GM23338 (cell line): ENCODE measurements at regions not wholly inside any gene's neighbourhood (a gene's known extent, or its start where the extent isn't known, plus 50 kb on each side); places are given as distances from the start of the nearest gene placed in this dataset.
A peak's percentile ranks its signal among the peaks of the same experiment; 100 is the strongest.

Experiments used
- ATAC-seq: fragments of 200-7000 bp; cut with Tn5 transposase; 3 replicates; pipeline ENCODE4 v1.9.1; 2020
- DNase-seq: peaks from one replicate; pipeline ENCODE4 v3.0.0-alpha.2; 2015; ENCODE audit warnings: low spot score
- H2AFZ ChIP-seq: fragments of 200-600 bp; sonication (generic); 2 replicates; pipeline ENCODE4 v1.8.0; 2016; ENCODE audit warnings: antibody characterized with exemption, mild to moderate bottlenecking, moderate library complexity
- H3F3A ChIP-seq: fragments of 200-600 bp; sonication (generic); replicated peaks from 2 replicates; pipeline ENCODE4 v1.8.0; 2017; ENCODE audit warnings: antibody characterized with exemption, mixed run types, low read depth
- H3K27ac ChIP-seq: fragments of 200-600 bp; sonication (generic); 2 replicates; pipeline ENCODE4 v1.6.1; 2016; ENCODE audit warnings: low read depth
- H3K27me3 ChIP-seq: fragments of 200-600 bp; sonication (generic); 2 replicates; pipeline ENCODE4 v1.8.0; 2016; ENCODE audit warnings: mild to moderate bottlenecking, mixed run types, moderate library complexity; ENCODE audit not compliant: insufficient read depth
- H3K36me3 ChIP-seq: fragments of 200-600 bp; sonication (generic); 2 replicates; pipeline ENCODE4 v1.8.0; 2016; ENCODE audit warnings: mild to moderate bottlenecking; ENCODE audit not compliant: insufficient read depth
- H3K4me1 ChIP-seq: fragments of 200-600 bp; sonication (generic); 2 replicates; pipeline ENCODE4 v1.8.0; 2016; ENCODE audit warnings: mild to moderate bottlenecking, moderate library complexity; ENCODE audit not compliant: insufficient read depth
- H3K4me2 ChIP-seq: fragments of 200-600 bp; sonication (generic); 2 replicates; pipeline ENCODE4 v1.7.1; 2017; ENCODE audit warnings: mixed run types
- H3K4me3 ChIP-seq: fragments of 200-600 bp; sonication (generic); 2 replicates; pipeline ENCODE4 v1.6.1; 2016; ENCODE audit warnings: mixed run types
- H3K79me2 ChIP-seq: fragments of 200-600 bp; sonication (generic); replicated peaks from 2 replicates; pipeline ENCODE4 v1.8.0; 2017; ENCODE audit warnings: mild to moderate bottlenecking; ENCODE audit not compliant: insufficient read depth
- H3K9me2 ChIP-seq: fragments of 200-600 bp; sonication (generic); 2 replicates; pipeline ENCODE4 v1.8.0; 2017; ENCODE audit not compliant: insufficient read depth
- H4K20me1 ChIP-seq: fragments of 200-600 bp; sonication (generic); replicated peaks from 2 replicates; pipeline ENCODE4 v1.8.0; 2017; ENCODE audit warnings: mild to moderate bottlenecking; ENCODE audit not compliant: insufficient read depth
- H3K27ac Mint-ChIP-seq: 2 replicates; pipeline ENCODE4 v1.8.0; 2020; ENCODE audit warnings: inconsistent platforms, mild to moderate bottlenecking, moderate library complexity, mixed read lengths
- H3K27me3 Mint-ChIP-seq: 3 replicates; pipeline ENCODE4 v1.8.0; 2022; ENCODE audit warnings: low read depth, mild to moderate bottlenecking, moderate library complexity, mixed read lengths, inconsistent platforms; ENCODE audit not compliant: insufficient read depth, poor library complexity
- H3K36me3 Mint-ChIP-seq: 3 replicates; pipeline ENCODE4 v1.8.0; 2021; ENCODE audit warnings: low read depth, mild to moderate bottlenecking, inconsistent platforms, moderate library complexity, mixed read lengths
- H3K4me1 Mint-ChIP-seq: 3 replicates; pipeline ENCODE4 v1.8.0; 2020; ENCODE audit warnings: mild to moderate bottlenecking, inconsistent platforms, mixed read lengths
- H3K4me3 Mint-ChIP-seq: 3 replicates; pipeline ENCODE4 v1.8.0; 2021; ENCODE audit warnings: moderate library complexity, mild to moderate bottlenecking, inconsistent platforms, mixed read lengths
- H3K9me3 Mint-ChIP-seq: 3 replicates; pipeline ENCODE4 v1.8.0; 2020; ENCODE audit warnings: moderate library complexity, mild to moderate bottlenecking, inconsistent platforms, mixed read lengths
- CREB1 ChIP-seq: fragments of 250-450 bp; sonication (Bioruptor Pico); IDR thresholded peaks from 2 replicates; pipeline ENCODE4 v1.5.0; 2020; ENCODE audit warnings: low read depth, mild to moderate bottlenecking, moderate library complexity
- EZH2phosphoT487 ChIP-seq: fragments of 200-600 bp; sonication (generic); IDR thresholded peaks from one replicate; pipeline ENCODE4 v1.8.1; 2018; ENCODE audit warnings: antibody characterized with exemption; ENCODE audit not compliant: unreplicated experiment
- JUNB ChIP-seq: IDR thresholded peaks from one replicate; pipeline ENCODE4 v1.6.1; 2016; ENCODE audit warnings: antibody characterized with exemption; ENCODE audit not compliant: unreplicated experiment
- NANOG ChIP-seq: IDR thresholded peaks from 2 replicates; pipeline ENCODE4 v1.6.1; 2016; ENCODE audit warnings: antibody characterized with exemption, borderline replicate concordance
- STAT1 ChIP-seq: IDR thresholded peaks from one replicate; pipeline ENCODE4 v1.6.1; 2016; ENCODE audit warnings: antibody characterized with exemption; ENCODE audit not compliant: unreplicated experiment
- ZNF114 ChIP-seq: fragments of 250-450 bp; sonication (Bioruptor Pico); IDR thresholded peaks from 2 replicates; pipeline ENCODE4 v1.5.0; 2020; ENCODE audit warnings: mild to moderate bottlenecking, moderate library complexity
- ZNF331 ChIP-seq: fragments of 250-450 bp; sonication (Bioruptor Pico); IDR thresholded peaks from 2 replicates; pipeline ENCODE4 v1.5.0; 2020; ENCODE audit warnings: low read depth, mild to moderate bottlenecking, moderate library complexity
- TF ChIP-seq, protein P1 (sequence below), 2 experiments: fragments of 200-600 bp in 1 of 2; sonication (generic) in 1 of 2; conservative IDR thresholded peaks; 2 replicates each; pipeline versions ENCODE4 v1.5.1 to v1.6.1; 2016 to 2017; ENCODE audit warnings: antibody characterized with exemption in 2 of 2, low read depth in 2 of 2, mild to moderate bottlenecking in 2 of 2, moderate library complexity in 1 of 2
- TF ChIP-seq, protein P2 (sequence below): IDR thresholded peaks from 2 replicates; pipeline ENCODE4 v1.6.1; 2016; ENCODE audit warnings: antibody characterized with exemption
- TF ChIP-seq, protein P3 (sequence below): fragments of 250-450 bp; sonication (Bioruptor Pico); IDR thresholded peaks from 2 replicates; pipeline ENCODE4 v1.5.0; 2020; ENCODE audit warnings: mild to moderate bottlenecking, moderate library complexity

DNA sequence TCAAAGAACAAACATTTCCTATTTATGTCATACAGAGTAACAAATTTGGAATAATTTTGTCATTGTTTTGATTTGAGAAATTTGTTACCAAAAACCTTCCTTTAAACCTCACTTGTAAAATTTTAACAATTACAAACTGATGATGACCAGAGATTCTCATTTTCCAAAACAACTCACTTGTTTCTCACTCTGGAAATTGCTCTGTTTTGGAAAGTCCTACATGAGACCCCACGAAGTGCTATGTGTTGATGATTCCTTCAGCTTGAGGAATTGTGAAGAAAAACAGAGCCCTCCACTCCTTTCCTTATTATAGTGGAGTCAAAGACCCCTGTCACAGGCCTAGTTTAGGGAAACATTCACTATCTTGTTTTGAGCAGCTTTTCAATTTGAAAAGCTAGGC is 157.6 kb upstream of the RASGRP1 start:
- Histone ChIP-seq H3K27ac (no peak overlapping the region), H3K9me2 (peaks cover 8% of the 10 kb centered on the region), H3K4me1 (no peaks in the 10 kb centered on the region), H3K79me2 (no peaks in the 10 kb centered on the region), H3F3A (no peaks in the 10 kb centered on the region), H3K36me3 (no peaks in the 10 kb centered on the region), H3K4me3 (no peak overlapping the region), H3K27me3 (no peaks in the 10 kb centered on the region), H3K4me2 (no peak overlapping the region), H4K20me1 (no peaks in the 10 kb centered on the region), H2AFZ (no peak overlapping the region)
- H3K27ac Mint-ChIP-seq = no peak overlapping the region
- no peaks in the 10 kb centered on the region for H3K36me3 Mint-ChIP-seq
- peaks cover 4% of the 10 kb centered on the region for H3K27me3 Mint-ChIP-seq
- ATAC-seq (no peak), DNase-seq (no peak)
- no peaks in the 10 kb centered on the region for H3K4me1 Mint-ChIP-seq
- H3K9me3 Mint-ChIP-seq = no peaks in the 10 kb centered on the region
- TF ChIP-seq CREB1 (CRISPR knock-in tag) = no peak
- no peak for TF ChIP-seq JUNB
- no peak for TF ChIP-seq EZH2phosphoT487
- no peak for TF ChIP-seq STAT1
- H3K4me3 Mint-ChIP-seq = no peak overlapping the region

DNA sequence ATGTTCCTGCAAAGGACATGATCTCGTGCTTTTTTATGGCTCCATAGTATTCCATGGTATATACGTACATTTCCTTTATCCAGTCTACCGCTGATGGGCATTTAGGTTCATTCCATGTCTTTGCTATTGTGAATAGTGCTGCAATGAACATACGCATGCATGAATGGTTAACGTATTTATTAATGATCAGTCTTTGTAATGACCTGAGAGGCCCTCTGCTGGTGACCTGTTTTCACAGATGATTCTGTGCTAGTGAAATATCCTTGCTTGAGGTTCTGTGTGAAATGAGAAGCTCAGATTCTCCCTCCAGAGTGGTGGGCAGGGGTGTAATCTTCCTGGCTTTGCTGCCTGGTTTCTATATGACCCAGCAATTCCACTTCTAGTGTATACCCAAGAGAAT is 160.2 kb upstream of the RASGRP1 start:
- Histone ChIP-seq H3K79me2 (no peaks in the 10 kb centered on the region), H3K4me3 (no peak overlapping the region), H2AFZ (no peak overlapping the region), H3K9me2 (peaks cover 11% of the 10 kb centered on the region), H3K36me3 (no peaks in the 10 kb centered on the region), H3K4me1 (no peaks in the 10 kb centered on the region), H3K27me3 (no peaks in the 10 kb centered on the region), H3K27ac (no peak overlapping the region), H4K20me1 (no peaks in the 10 kb centered on the region), H3K4me2 (no peak overlapping the region), H3F3A (no peaks in the 10 kb centered on the region)
- ATAC-seq (no peak), DNase-seq (no peak)
- Mint-ChIP-seq H3K36me3 (no peaks in the 10 kb centered on the region), H3K4me1 (no peaks in the 10 kb centered on the region), H3K9me3 (no peaks in the 10 kb centered on the region), H3K27ac (no peak overlapping the region), H3K4me3 (no peak overlapping the region), H3K27me3 (peaks cover 4% of the 10 kb centered on the region)
- TF ChIP-seq, protein P1, sequence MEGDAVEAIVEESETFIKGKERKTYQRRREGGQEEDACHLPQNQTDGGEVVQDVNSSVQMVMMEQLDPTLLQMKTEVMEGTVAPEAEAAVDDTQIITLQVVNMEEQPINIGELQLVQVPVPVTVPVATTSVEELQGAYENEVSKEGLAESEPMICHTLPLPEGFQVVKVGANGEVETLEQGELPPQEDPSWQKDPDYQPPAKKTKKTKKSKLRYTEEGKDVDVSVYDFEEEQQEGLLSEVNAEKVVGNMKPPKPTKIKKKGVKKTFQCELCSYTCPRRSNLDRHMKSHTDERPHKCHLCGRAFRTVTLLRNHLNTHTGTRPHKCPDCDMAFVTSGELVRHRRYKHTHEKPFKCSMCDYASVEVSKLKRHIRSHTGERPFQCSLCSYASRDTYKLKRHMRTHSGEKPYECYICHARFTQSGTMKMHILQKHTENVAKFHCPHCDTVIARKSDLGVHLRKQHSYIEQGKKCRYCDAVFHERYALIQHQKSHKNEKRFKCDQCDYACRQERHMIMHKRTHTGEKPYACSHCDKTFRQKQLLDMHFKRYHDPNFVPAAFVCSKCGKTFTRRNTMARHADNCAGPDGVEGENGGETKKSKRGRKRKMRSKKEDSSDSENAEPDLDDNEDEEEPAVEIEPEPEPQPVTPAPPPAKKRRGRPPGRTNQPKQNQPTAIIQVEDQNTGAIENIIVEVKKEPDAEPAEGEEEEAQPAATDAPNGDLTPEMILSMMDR (conservative IDR thresholded peaks at IDR 0.05; ENCODE audit: low read depth in 2 of 2) = peak; percentile 30 to 32
- no peak for TF ChIP-seq EZH2phosphoT487

DNA sequence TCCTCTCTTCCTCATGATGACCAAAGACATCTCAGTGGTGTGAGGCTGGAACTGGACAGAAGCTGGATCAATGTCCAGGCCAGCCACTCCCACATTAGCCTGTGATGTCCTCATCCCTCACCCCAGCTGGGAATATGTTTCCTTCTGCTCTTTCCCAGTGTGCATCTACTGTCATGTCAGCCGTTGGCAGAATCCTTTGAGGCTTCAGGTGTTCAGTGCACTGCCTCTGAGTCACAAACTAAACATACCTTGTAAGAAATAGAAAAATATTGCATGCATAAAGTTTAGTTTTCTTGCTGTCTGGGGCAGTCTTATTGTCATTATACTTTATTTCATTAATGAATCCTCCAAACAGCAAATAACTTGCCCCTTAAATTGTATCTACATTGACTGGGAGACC is 161.6 kb upstream of the RASGRP1 start:
- H2AFZ ChIP-seq = no peak overlapping the region
- H3K9me3 Mint-ChIP-seq = no peaks in the 10 kb centered on the region
- peaks cover 7% of the 10 kb centered on the region for H3K9me2 ChIP-seq
- no peaks in the 10 kb centered on the region for H3K4me1 ChIP-seq
- peaks cover 4% of the 10 kb centered on the region for H3K27me3 Mint-ChIP-seq
- no peak overlapping the region for H3K27ac Mint-ChIP-seq
- no peaks in the 10 kb centered on the region for H3F3A ChIP-seq
- no peaks in the 10 kb centered on the region for H3K4me1 Mint-ChIP-seq
- no peaks in the 10 kb centered on the region for H4K20me1 ChIP-seq
- H3K4me3 Mint-ChIP-seq = no peak overlapping the region
- no peak for ATAC-seq
- no peak overlapping the region for H3K4me2 ChIP-seq
- H3K79me2 ChIP-seq = no peaks in the 10 kb centered on the region
- H3K4me3 ChIP-seq = no peak overlapping the region
- H3K27me3 ChIP-seq = no peaks in the 10 kb centered on the region
- no peaks in the 10 kb centered on the region for H3K36me3 Mint-ChIP-seq
- DNase-seq = no peak
- H3K27ac ChIP-seq = no peak overlapping the region
- no peaks in the 10 kb centered on the region for H3K36me3 ChIP-seq
- TF ChIP-seq, protein P2, sequence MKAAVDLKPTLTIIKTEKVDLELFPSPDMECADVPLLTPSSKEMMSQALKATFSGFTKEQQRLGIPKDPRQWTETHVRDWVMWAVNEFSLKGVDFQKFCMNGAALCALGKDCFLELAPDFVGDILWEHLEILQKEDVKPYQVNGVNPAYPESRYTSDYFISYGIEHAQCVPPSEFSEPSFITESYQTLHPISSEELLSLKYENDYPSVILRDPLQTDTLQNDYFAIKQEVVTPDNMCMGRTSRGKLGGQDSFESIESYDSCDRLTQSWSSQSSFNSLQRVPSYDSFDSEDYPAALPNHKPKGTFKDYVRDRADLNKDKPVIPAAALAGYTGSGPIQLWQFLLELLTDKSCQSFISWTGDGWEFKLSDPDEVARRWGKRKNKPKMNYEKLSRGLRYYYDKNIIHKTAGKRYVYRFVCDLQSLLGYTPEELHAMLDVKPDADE = no peak
- TF ChIP-seq ZNF331 (CRISPR knock-in tag) (no peak), NANOG (no peak), ZNF114 (no peak)
- TF ChIP-seq, protein P3, sequence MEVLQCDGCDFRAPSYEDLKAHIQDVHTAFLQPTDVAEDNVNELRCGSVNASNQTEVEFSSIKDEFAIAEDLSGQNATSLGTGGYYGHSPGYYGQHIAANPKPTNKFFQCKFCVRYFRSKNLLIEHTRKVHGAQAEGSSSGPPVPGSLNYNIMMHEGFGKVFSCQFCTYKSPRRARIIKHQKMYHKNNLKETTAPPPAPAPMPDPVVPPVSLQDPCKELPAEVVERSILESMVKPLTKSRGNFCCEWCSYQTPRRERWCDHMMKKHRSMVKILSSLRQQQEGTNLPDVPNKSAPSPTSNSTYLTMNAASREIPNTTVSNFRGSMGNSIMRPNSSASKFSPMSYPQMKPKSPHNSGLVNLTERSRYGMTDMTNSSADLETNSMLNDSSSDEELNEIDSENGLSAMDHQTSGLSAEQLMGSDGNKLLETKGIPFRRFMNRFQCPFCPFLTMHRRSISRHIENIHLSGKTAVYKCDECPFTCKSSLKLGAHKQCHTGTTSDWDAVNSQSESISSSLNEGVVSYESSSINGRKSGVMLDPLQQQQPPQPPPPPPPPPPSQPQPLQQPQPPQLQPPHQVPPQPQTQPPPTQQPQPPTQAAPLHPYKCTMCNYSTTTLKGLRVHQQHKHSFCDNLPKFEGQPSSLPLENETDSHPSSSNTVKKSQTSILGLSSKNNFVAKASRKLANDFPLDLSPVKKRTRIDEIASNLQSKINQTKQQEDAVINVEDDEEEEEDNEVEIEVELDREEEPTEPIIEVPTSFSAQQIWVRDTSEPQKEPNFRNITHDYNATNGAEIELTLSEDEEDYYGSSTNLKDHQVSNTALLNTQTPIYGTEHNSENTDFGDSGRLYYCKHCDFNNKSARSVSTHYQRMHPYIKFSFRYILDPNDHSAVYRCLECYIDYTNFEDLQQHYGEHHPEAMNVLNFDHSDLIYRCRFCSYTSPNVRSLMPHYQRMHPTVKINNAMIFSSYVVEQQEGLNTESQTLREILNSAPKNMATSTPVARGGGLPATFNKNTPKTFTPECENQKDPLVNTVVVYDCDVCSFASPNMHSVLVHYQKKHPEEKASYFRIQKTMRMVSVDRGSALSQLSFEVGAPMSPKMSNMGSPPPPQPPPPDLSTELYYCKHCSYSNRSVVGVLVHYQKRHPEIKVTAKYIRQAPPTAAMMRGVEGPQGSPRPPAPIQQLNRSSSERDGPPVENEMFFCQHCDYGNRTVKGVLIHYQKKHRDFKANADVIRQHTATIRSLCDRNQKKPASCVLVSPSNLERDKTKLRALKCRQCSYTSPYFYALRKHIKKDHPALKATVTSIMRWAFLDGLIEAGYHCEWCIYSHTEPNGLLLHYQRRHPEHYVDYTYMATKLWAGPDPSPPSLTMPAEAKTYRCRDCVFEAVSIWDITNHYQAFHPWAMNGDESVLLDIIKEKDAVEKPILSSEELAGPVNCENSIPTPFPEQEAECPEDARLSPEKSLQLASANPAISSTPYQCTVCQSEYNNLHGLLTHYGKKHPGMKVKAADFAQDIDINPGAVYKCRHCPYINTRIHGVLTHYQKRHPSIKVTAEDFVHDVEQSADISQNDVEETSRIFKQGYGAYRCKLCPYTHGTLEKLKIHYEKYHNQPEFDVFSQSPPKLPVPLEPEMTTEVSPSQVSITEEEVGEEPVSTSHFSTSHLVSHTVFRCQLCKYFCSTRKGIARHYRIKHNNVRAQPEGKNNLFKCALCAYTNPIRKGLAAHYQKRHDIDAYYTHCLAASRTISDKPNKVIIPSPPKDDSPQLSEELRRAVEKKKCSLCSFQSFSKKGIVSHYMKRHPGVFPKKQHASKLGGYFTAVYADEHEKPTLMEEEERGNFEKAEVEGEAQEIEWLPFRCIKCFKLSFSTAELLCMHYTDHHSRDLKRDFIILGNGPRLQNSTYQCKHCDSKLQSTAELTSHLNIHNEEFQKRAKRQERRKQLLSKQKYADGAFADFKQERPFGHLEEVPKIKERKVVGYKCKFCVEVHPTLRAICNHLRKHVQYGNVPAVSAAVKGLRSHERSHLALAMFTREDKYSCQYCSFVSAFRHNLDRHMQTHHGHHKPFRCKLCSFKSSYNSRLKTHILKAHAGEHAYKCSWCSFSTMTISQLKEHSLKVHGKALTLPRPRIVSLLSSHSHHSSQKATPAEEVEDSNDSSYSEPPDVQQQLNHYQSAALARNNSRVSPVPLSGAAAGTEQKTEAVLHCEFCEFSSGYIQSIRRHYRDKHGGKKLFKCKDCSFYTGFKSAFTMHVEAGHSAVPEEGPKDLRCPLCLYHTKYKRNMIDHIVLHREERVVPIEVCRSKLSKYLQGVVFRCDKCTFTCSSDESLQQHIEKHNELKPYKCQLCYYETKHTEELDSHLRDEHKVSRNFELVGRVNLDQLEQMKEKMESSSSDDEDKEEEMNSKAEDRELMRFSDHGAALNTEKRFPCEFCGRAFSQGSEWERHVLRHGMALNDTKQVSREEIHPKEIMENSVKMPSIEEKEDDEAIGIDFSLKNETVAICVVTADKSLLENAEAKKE (CRISPR knock-in tag) = no peak
